Esophagus squamous epithelium (tissue), 5 donors: ENCODE measurements at regions not wholly inside any gene's neighbourhood (a gene's known extent, or its start where the extent isn't known, plus 50 kb on each side); places are given as distances from the start of the nearest gene placed in this dataset.

Source experiments
- DNase-seq: peaks from one replicate; lab custom pipeline; 2025; lab: John Stamatoyannopoulos, UW
- H3K27ac ChIP-seq, 4 donors: fragments of 200-600 bp; sonication (generic); one replicate each; pipeline ENCODE4 v1.5.1; 2016 to 2019; ENCODE audit warnings: mild to moderate bottlenecking in 1 of 4
- H3K27me3 ChIP-seq, 4 donors: fragments of 200-600 bp; sonication (generic); 1 replicate in 3 of 4; 2 replicates in 1 of 4; pipeline versions ENCODE4 v1.5.1 to v1.6.0; 2017 to 2021; ENCODE audit warnings: antibody characterized with exemption in 1 of 4
- H3K36me3 ChIP-seq, 3 donors: fragments of 200-600 bp; sonication (generic); one replicate each; pipeline ENCODE4 v1.5.1; 2016 to 2019
- H3K4me1 ChIP-seq, 3 donors: fragments of 200-600 bp; sonication (generic); one replicate each; pipeline ENCODE4 v1.5.1; 2017 to 2019
- H3K4me3 ChIP-seq, 4 donors: fragments of 200-600 bp; sonication (generic); 1 replicate in 3 of 4; 2 replicates in 1 of 4; pipeline ENCODE4 v1.5.1; 2016 to 2019; ENCODE audit warnings: mild to moderate bottlenecking in 2 of 4, moderate library complexity in 1 of 4
- H3K9me3 ChIP-seq, 3 donors: fragments of 200-600 bp; sonication (generic); one replicate each; pipeline ENCODE4 v1.5.1; 2016 to 2019
- CTCF ChIP-seq, 6 experiments: fragments of 450-650 bp in 4 of 6; fragments of 200-600 bp in 2 of 6; sonication (generic) in 2 of 6; IDR thresholded peaks; one replicate each; pipeline ENCODE4 v1.5.1; 2016 to 2019; ENCODE audit warnings: antibody characterized with exemption in 6 of 6, mild to moderate bottlenecking in 4 of 6, moderate library complexity in 4 of 6
- POLR2A ChIP-seq, 4 donors: fragments of 450-650 bp; IDR thresholded peaks; one replicate each; pipeline ENCODE4 v1.6.1; 2017; ENCODE audit warnings: antibody characterized with exemption in 4 of 4, mild to moderate bottlenecking in 4 of 4, moderate library complexity in 3 of 4
- WGBS, 2 donors: methylation state at CpG; one replicate each; pipeline ENCODE4 v1.1.5; 2018; 5-methylcytosine and 5-hydroxymethylcytosine counted together
- intact Hi-C: fragments of 100-400 bp; cut with DNase I; formaldehyde crosslinking; loops from one replicate; pipeline ENCODE4 v1.15.0; 2022
- donor health status: DM: yes; HTN: yes; CAD: no.

DNA sequence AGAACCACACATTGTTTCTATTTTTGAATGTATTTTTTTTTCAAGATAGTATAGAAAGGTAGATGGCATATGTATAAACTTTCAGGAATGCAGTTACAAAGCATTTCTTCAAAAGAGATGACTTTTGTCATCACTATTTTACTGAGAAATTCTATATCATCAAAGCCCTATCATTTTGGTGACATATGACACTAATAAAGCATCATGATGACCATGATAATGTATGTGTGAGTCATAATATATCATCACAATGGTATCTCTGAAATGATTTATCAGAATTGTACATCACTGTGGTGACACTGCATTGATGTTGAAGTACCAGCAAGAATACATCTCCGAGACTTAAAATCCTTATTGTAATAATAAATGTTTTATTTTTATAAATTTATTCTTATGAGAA is 1740.8 kb downstream of the PCDH7 start:
- no peak for DNase-seq
- WGBS, 2 donors: 89 to 96% methylated on average over 1 of the region's 1 CpG

GRCh38 chr4:32462944-32463343 is 1742.8 kb downstream of the PCDH7 start:
- no peak for DNase-seq
- Histone ChIP-seq H3K4me1 (no peaks in the 10 kb centered on the region), H3K27me3 (no peaks in the 10 kb centered on the region), H3K36me3 (no peaks in the 10 kb centered on the region), H3K9me3 (no peaks in the 10 kb centered on the region), H3K27ac (no peak overlapping the region), H3K4me3 (no peak overlapping the region)
- TF ChIP-seq POLR2A (IDR thresholded peaks at IDR 0.05) (no peak), CTCF (IDR thresholded peaks at IDR 0.05) (peak in 2 of 6 experiments; percentile 9 to 34)
- intact Hi-C loops: no loop called here
- 89 to 100% methylated on average over 1 of the region's 1 CpG for WGBS, 2 donors

More for the DNA sequence above, 1740.8 kb downstream of the PCDH7 start:
- Histone ChIP-seq H3K9me3 (no peaks in the 10 kb centered on the region), H3K4me1 (no peaks in the 10 kb centered on the region), H3K27me3 (no peaks in the 10 kb centered on the region), H3K36me3 (no peaks in the 10 kb centered on the region), H3K27ac (no peak overlapping the region), H3K4me3 (no peak overlapping the region)
- intact Hi-C loops: no loop called here
- TF ChIP-seq CTCF (IDR thresholded peaks at IDR 0.05): no peak
- no peak for TF ChIP-seq POLR2A (IDR thresholded peaks at IDR 0.05)

GRCh38 chr4:32470087-32470585 is 1750.0 kb downstream of the PCDH7 start:
- WGBS, 2 donors: 26 to 35% methylated on average over 1 of the region's 1 CpG
- no peak for TF ChIP-seq POLR2A (IDR thresholded peaks at IDR 0.05)
- no peak for TF ChIP-seq CTCF (IDR thresholded peaks at IDR 0.05)
- Histone ChIP-seq H3K36me3 (no peaks in the 10 kb centered on the region), H3K9me3 (no peaks in the 10 kb centered on the region), H3K4me1 (no peaks in the 10 kb centered on the region), H3K4me3 (no peak overlapping the region), H3K27ac (no peak overlapping the region), H3K27me3 (no peaks in the 10 kb centered on the region)
- intact Hi-C loops: no loop called here
- DNase-seq: no peak

GRCh38 chr4:32472918-32473317 is 1752.7 kb downstream of the PCDH7 start:
- TF ChIP-seq CTCF (IDR thresholded peaks at IDR 0.05): no peak
- TF ChIP-seq POLR2A (IDR thresholded peaks at IDR 0.05): no peak
- no peaks in the 10 kb centered on the region for H3K36me3 ChIP-seq
- no peaks in the 10 kb centered on the region for H3K27me3 ChIP-seq
- no peak overlapping the region for H3K27ac ChIP-seq
- no peak overlapping the region for H3K4me3 ChIP-seq
- intact Hi-C loops: no loop called here
- DNase-seq: no peak
- H3K9me3 ChIP-seq: no peaks in the 10 kb centered on the region
- H3K4me1 ChIP-seq: no peaks in the 10 kb centered on the region
- WGBS, 2 donors: 40 to 49% methylated on average over 2 of the region's 2 CpGs

DNA sequence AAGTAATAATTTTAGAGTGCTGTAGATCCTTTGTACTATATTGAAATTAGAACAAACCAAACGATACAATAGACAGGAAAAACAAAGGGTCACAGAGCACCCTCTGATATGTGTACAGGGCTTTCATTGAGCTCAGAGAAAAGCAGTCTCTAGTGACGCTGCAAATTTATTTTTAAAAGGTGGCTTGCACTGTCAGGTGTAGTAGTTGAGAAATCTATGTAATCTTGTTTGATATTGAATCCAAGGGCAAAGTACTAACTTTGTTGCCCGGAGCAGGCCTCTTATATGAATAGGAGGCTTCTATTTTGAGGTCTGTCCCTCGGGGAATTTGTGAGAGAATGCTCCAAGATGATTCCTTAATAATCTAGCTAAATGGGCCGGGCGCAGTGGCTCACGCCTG is 1755.5 kb downstream of the PCDH7 start:
- no peaks in the 10 kb centered on the region for H3K9me3 ChIP-seq
- WGBS, 2 donors: 74 to 76% methylated on average over 4 to 7 of the region's 7 CpGs
- H3K36me3 ChIP-seq: no peaks in the 10 kb centered on the region
- intact Hi-C loops: no loop called here
- no peak overlapping the region for H3K4me3 ChIP-seq
- H3K4me1 ChIP-seq: no peaks in the 10 kb centered on the region
- no peak for DNase-seq
- TF ChIP-seq POLR2A (IDR thresholded peaks at IDR 0.05) (no peak), CTCF (IDR thresholded peaks at IDR 0.05) (no peak)
- H3K27ac ChIP-seq: no peak overlapping the region
- no peaks in the 10 kb centered on the region for H3K27me3 ChIP-seq
